ENCODE measurements at regions not wholly inside any gene's neighbourhood (a gene's known extent, or its start where the extent isn't known, plus 50 kb on each side); places are given as distances from the start of the nearest gene placed in this dataset.
"Not testable (repeated sequence)": the region's sequence is repeated elsewhere in the genome, so short reads cannot be mapped to it uniquely, and the experiment has no call there.

DNA sequence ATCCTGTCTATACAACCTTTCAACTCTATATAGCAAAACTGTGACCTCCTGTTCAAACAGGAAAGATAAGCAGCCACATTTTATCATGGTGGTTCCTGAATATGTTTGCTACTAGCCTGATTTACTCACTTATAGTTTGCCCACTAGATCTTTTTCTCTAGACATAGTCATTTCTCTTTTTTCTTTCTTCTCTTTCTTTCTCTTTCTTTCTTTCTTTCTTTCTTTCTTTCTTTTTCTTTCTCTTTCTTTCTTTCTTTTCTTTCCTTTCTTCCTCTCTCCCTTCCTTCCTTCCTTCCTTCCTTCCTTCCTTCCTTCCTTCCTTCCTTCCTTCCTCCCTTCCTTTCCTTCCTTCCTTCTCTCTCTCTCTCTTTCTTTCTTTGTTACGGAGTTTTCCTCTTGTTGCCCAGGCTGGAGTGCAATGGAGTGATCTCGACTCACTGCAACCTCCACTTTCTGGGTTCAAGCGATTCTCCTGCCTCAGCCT is 142.0 kb upstream of the TBL1XR1 start:
- not testable (repeated sequence) for DNase-seq

DNA sequence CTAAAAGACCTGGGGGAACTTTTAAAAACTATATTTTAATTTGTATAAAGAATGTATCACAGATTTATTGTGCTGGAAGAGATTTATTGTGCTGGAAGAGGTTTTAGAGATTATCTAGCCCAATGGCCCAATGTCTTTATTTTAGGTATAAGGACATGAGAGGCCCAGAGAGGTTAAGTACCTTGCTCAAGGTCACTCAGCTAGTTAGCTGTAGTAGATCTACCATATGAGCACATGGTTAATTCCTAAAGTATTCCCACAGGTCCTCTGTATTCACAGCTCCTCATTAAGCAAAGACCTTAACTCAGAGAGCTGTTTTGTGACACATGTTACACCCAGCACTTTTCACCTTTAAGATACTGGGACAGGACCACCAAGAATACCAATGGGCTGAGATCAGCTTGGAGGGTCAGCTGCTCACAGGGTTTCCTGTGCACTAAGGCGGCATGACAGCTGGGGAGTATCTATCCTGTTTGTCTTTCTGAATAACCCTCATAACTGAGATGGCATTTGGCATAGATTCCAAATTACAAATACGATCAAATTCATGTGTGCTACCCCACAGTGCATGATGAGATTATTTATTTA is 143.1 kb upstream of the TBL1XR1 start:
- no peak for DNase-seq

DNA sequence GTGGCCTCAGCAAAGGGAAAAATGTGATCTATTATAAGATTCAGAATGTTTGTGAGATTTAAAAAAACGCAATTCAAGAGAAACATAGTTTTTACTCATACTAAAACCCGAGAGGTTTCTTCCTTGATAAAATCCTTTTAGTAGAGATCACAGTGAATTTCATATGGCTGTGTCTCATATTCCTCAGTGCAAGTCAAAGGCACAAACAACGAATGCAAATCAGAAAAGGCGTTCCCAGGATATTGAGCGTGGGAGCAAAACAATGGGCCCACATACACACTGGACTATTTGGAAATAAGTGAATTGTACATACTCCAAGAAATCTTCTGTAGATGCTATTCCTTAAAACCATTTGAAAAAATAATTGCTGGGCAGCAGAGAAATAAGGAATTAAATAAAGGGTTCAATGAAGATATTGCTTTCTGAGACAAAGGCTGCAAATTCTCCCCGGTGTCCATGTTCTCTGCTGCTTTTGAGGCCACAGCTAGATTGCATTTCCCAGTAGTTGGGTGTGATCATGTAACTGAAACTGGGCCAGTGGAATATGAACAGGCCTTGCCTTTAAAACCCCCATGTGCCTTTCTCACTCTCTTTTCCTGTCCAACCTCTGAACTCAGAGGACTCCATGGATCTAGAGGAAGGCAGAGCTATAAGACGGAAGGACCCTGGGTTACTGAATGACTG is 144.6 kb upstream of the TBL1XR1 start:
- DNase-seq, result no peak

DNA sequence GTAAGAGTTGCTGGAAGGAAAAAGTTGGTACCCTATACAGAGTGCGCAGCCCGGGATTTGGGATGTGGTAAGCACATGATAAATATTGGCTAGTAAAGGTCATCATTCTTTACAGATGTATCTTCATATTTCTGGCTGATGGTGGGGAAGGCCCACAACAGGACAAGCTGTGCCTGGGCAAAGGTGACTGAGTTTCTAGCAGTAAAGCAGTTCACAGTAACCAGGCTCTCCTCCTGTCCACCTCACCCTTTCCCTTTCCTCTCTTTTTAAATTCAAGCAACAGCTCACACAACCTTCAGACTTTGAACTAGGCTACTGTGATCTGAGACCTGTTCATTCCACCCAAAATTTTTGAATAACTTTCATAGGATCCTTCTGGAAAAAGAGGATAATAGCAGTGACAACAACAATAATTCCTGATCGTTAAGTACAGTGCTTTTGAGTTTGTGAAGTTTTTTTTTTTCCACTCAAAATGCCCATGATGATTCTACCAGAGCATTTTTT is 145.9 kb upstream of the TBL1XR1 start:
- DNase-seq, result no peak

DNA sequence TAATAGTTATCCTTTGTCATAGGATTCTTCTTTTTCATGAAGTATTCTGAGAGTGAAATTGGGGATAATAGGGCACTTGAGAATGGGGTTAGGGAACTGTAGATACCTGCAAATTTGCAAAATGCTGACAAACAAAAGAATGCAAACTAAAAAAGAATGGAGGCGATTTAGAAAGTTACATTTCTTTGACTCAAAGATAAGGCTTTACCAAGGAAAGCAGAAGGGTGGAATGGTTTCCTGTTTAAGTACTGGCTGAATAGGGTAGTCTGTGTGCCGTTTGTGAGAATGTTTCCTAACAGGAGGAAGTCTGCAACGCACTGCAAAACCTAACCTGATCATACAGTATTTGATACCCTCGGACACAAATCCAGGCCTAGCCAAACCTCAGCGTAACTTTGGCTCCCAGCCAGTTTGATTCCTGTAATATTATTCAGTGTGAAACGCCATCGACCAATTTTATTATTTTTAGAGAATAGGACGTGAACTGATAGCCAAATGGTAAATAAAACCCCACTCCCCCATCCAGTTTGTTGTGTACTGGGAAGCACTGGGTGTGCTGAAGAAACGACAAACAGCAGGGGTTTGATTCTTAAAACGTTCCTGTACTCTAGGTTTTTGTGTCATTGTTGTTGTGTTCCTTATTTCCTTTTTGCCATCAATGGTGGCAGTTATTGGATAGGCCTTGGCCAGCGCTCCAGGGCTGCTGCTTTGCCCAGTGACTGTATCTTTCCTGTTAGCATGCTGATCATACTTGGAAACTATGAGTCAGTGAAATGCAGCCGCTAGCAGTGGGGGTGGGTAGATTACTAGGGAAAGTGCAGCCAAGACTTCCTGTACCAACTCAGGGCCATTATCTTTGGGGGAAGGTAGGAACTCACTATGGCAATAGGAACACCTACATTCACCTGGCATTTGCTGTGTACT is 148.0 kb upstream of the TBL1XR1 start:
- peak in 2 of 3 experiments; percentile 60 to 72 for DNase-seq

GRCh38 chr3:177345973-177346503 is 148.8 kb upstream of the TBL1XR1 start:
- no peak for DNase-seq

DNA sequence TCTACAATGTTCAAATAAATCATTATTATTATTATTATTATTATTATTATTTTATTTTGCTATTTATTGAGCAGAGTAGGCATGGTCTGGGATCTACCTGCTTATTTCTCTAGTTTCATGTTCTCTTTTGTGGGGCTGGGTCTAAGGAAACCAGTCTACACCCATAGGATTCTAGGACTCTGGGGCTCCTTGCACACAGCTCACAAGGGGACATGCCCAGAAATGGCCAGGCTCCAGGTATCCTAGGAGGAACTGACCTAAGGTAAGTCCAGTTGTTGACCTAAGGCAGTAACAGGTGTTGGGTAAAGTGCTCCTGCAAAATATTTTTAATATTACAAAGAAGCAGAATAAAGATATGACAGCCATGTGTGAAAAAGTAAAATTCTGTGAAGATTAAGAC is 149.6 kb upstream of the TBL1XR1 start:
- DNase-seq, result no peak

GRCh38 chr3:177347611-177348010 is 150.3 kb upstream of the TBL1XR1 start:
- DNase-seq, result no peak

DNA sequence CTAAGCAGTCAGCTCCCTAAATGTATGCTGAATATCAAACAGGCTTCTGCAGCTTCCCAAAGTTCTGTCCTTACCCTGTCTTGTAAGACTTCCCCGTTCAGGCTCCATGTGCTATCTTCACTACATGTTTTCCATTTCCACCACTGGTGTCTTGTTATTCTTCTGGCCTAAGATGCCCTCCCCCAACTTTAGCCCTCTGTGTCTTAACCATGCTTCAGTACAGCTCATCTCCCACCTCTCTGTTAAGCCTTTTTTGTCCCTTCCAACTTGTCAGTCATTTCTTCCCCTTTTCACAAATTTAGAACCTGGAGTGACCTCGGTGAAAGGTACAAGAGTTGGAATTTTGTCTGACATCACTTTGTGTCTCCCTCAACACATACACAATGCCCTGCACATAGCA is 151.7 kb upstream of the TBL1XR1 start:
- no peak for DNase-seq

- DNase-seq, result no peak
Observed at GRCh38 chr3:177349384-177349783, 152.1 kb upstream of the TBL1XR1 start.

GRCh38 chr3:177350121-177350520 is 152.8 kb upstream of the TBL1XR1 start:
- DNase-seq, result no peak

DNA sequence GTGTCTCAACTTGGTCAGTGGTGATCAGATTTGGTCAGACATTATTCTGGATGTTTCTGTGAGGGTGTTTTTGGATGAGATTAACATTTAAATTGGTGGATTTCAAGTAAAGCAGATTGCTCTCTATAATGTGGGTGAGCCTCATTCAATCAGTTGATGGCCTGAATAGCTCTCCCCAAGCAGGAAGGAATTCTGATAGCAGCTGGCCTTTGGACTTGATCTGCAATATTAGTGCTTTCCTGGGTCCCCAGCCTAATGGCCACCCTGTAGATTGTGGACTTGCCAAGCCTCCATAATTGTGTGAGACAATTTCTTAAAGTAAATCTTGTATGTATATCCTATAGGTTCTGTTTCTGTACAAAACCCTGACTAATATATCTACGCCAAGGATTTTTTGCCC is 153.9 kb upstream of the TBL1XR1 start:
- DNase-seq, result no peak

GRCh38 chr3:177351757-177352158 is 154.5 kb upstream of the TBL1XR1 start:
- no peak for DNase-seq

GRCh38 chr3:177352424-177352823 is 155.1 kb upstream of the TBL1XR1 start:
- no peak for DNase-seq

DNA sequence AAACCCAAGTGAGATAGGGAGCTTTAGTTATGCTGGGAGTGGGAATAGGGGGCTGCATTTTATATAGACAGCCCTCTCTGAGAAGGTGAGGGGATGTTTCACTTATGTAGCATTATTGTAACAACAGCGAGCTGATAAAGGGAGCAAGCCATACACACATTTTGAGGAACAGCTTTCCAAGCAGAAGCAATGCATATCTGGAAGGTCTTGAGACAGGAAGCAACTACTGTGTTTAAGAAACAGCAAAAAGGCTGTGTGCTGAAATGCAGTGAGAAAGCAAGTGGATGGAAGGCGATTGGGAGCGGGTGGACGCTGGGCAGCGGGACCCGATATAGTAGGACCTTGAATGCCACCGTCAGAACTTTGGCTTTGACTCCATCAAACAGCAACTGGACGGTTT is 155.9 kb upstream of the TBL1XR1 start:
- no peak for DNase-seq

- DNase-seq, result not testable (repeated sequence)
Observed at GRCh38 chr3:177353879-177354278, 156.6 kb upstream of the TBL1XR1 start.

- DNase-seq, result no peak
Observed at GRCh38 chr3:177354466-177354865, 157.2 kb upstream of the TBL1XR1 start.

GRCh38 chr3:177356113-177356512 is 158.8 kb upstream of the TBL1XR1 start:
- no peak for DNase-seq

DNA sequence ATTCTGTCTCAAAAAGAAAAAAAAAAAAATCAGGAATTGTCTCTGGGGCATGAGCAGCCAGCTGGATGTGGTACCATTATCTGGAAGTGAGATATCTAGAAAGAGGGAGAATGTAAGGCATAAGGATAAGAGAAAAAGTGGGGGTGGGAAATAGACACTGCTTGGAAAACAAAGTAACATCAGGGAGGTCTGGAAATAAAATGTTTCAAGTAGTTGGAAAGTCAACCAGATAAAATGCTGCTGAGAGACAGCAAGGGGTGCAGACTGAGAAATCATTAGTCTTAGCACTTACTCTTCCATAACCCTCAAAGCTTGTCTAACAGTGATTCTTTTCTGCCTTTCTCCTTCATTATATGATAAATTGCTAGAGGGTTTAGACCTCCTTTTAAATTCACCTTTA is 159.7 kb upstream of the TBL1XR1 start:
- no peak for DNase-seq

- DNase-seq, result peak; percentile 28 to 42 (median 35)
Observed at GRCh38 chr3:177357352-177358090, 160.2 kb upstream of the TBL1XR1 start.

DNA sequence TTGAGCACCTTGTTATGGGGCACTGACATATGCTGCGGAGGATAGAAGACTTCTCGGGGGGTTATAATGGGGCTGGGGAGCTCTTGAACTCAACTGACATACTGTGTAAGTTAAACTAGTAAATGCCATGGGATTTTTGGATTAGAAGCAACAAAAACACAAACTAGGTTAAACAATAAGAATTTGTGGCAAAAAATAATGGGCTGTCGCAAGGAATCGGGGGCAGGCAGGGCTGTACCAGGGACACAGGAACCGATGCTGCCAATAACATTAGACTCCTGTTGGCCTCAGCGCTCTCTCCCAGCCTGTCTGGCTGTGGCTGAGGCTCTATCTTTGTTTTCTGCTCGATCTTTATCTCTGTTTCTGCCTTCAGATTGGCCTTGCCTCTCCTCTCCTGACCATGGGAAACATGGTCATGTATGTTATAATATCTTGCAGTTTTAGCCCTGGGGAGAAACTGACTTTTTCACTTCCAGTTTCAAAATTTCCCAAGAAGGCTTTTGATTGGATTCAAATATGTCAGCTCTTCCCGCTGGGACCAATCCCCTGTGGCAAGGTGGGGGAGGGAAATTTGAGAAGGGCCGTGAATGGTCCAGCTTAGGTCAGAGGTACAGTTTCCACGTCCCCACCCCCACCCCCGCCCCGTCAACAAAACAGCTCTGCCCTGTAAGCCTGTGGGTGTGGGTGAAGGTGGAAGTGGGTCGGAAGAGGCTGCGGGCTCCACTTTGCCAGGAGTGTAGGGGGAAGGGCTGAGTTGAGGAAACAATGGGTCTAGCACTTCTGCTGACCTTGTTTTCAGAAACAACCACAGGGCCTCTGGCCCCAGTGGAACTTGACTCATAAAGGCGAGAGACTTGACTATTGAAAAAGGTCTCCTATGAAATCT is 161.1 kb upstream of the TBL1XR1 start:
- peak in 2 of 3 experiments; percentile 64 to 80 for DNase-seq
